H1 (cell line): ENCODE measurements at regions not wholly inside any gene's neighbourhood (a gene's known extent, or its start where the extent isn't known, plus 50 kb on each side); places are given as distances from the start of the nearest gene placed in this dataset.

Experiments
- CTCF ChIA-PET: fragments of 300-600 bp; sonication (Branson Sonifier 250); formaldehyde crosslinking; loops from one replicate; lab custom pipeline; 2021; ENCODE audit not compliant: partially characterized antibody; lab: Charles Lee
- POLR2A ChIA-PET: fragments of 300-600 bp; sonication (Branson Sonifier 250); formaldehyde crosslinking; loops from one replicate; lab custom pipeline; 2021; ENCODE audit warnings: inconsistent platforms; ENCODE audit not compliant: partially characterized antibody; lab: Charles Lee
- DNase-seq, 2 experiments: peaks; one replicate each; pipeline versions ENCODE4 v3.0.0 to v3.0.0-alpha.2; 2010 to 2022; ENCODE audit warnings: low spot score in 2 of 2, low read depth in 1 of 2, mixed read lengths in 1 of 2
- FAIRE-seq: peaks from 2 replicates; lab custom pipeline; 2011; peaks lifted over from hg19 to GRCh38; lab: Jason Lieb, UNC
- H2AFZ ChIP-seq: 2 replicates; pipeline ENCODE4 v1.8.1; 2012; ENCODE audit warnings: low read length, inconsistent platforms
- H2AK5ac ChIP-seq: 2 replicates; pipeline ENCODE4 v1.6.1; 2013; ENCODE audit warnings: low read depth, low read length
- H2BK120ac ChIP-seq: replicated peaks from 2 replicates; pipeline ENCODE3; 2013; ENCODE audit warnings: low read depth, low read length, inconsistent platforms
- H2BK12ac ChIP-seq: 2 replicates; pipeline ENCODE4 v1.6.1; 2013; ENCODE audit warnings: low read depth, low read length
- H2BK15ac ChIP-seq: 2 replicates; pipeline ENCODE4 v1.6.1; 2013; ENCODE audit warnings: low read length
- H2BK20ac ChIP-seq: 2 replicates; pipeline ENCODE4 v1.6.1; 2013; ENCODE audit warnings: low read length
- H2BK5ac ChIP-seq: 2 replicates; pipeline ENCODE4 v1.6.1; 2013; ENCODE audit warnings: low read depth, low read length
- H3K14ac ChIP-seq: 2 replicates; pipeline ENCODE4 v1.6.1; 2013; ENCODE audit warnings: inconsistent platforms; ENCODE audit not compliant: insufficient read length
- H3K18ac ChIP-seq: 2 replicates; pipeline ENCODE4 v1.6.1; 2013; ENCODE audit warnings: low read length; ENCODE audit errors: extremely low read depth
- H3K23ac ChIP-seq: 2 replicates; pipeline ENCODE4 v1.6.1; 2013; ENCODE audit warnings: inconsistent platforms; ENCODE audit not compliant: insufficient read length
- H3K23me2 ChIP-seq: 2 replicates; pipeline ENCODE4 v1.6.1; 2013; ENCODE audit warnings: low read depth, low read length
- H3K27ac ChIP-seq: 2 replicates; pipeline ENCODE4 v1.6.1; 2011; ENCODE audit warnings: low read depth, low read length, inconsistent platforms
- H3K27me3 ChIP-seq, 4 experiments: replicated peaks in 1 of 4; 1 replicate in 1 of 4; 2 replicates in 3 of 4; pipeline versions ENCODE4 v1.6.1 to v1.8.1; 2011 to 2013; ENCODE audit warnings: low read length in 3 of 4, mild to moderate bottlenecking in 3 of 4, inconsistent platforms in 2 of 4, mixed read lengths in 2 of 4, moderate library complexity in 1 of 4; ENCODE audit not compliant: control insufficient read depth in 3 of 4, insufficient read depth in 3 of 4; ENCODE audit errors: extremely low read depth in 1 of 4
- H3K36me3 ChIP-seq, 4 experiments: 2 replicates each; pipeline versions ENCODE4 v1.6.1 to v1.8.1; 2011 to 2013; ENCODE audit warnings: mild to moderate bottlenecking in 4 of 4, low read length in 3 of 4, moderate library complexity in 2 of 4, control low read depth in 1 of 4, inconsistent platforms in 1 of 4; ENCODE audit not compliant: insufficient read depth in 4 of 4, control insufficient read depth in 2 of 4
- H3K4ac ChIP-seq: replicated peaks from 2 replicates; pipeline ENCODE3; 2013; ENCODE audit warnings: low read length, low read depth, mixed read lengths, inconsistent platforms; ENCODE audit not compliant: insufficient read length
- H3K4me1 ChIP-seq, 4 experiments: replicated peaks in 1 of 4; 1 replicate in 1 of 4; 2 replicates in 3 of 4; pipeline versions ENCODE4 v1.6.1 to v1.8.1; 2011 to 2013; ENCODE audit warnings: low read length in 3 of 4, inconsistent platforms in 2 of 4, mixed read lengths in 1 of 4; ENCODE audit not compliant: insufficient read depth in 4 of 4, control insufficient read depth in 3 of 4
- H3K4me2 ChIP-seq, 2 experiments: 2 replicates each; pipeline versions ENCODE4 v1.6.1 to v1.8.1; 2011 to 2013; ENCODE audit warnings: low read depth in 2 of 2, low read length in 2 of 2, control low read depth in 1 of 2, inconsistent platforms in 1 of 2, mild to moderate bottlenecking in 1 of 2; ENCODE audit not compliant: insufficient read depth in 1 of 2
- H3K4me3 ChIP-seq, 4 experiments: fragments of 200-600, 300-600 bp in 1 of 4; sonication (generic), shearing (Covaris generic), sonication (Bioruptor Twin) in 1 of 4; 2 replicates each; pipeline versions ENCODE4 v1.5.1 to v1.8.1; 2011 to 2016; ENCODE audit warnings: low read length in 4 of 4, low read depth in 3 of 4, control low read depth in 2 of 4, inconsistent platforms in 2 of 4, mild to moderate bottlenecking in 2 of 4, mixed read lengths in 1 of 4, moderate library complexity in 1 of 4; ENCODE audit not compliant: insufficient read depth in 2 of 4; ENCODE audit errors: extremely low read depth in 1 of 4
- H3K56ac ChIP-seq: replicated peaks from 2 replicates; pipeline ENCODE3; 2013; ENCODE audit warnings: low read depth, mild to moderate bottlenecking, mixed read lengths, low read length, inconsistent platforms; ENCODE audit not compliant: insufficient read length
- H3K79me1 ChIP-seq: 2 replicates; pipeline ENCODE4 v1.6.1; 2013; ENCODE audit warnings: low read depth, low read length, control low read depth
- H3K79me2 ChIP-seq, 2 experiments: 2 replicates each; pipeline versions ENCODE4 v1.6.1 to v1.8.1; 2012 to 2013; ENCODE audit warnings: low read length in 2 of 2, mild to moderate bottlenecking in 2 of 2, inconsistent platforms in 1 of 2; ENCODE audit not compliant: insufficient read depth in 2 of 2, control insufficient read depth in 1 of 2
- H3K9ac ChIP-seq, 4 experiments: replicated peaks in 1 of 4; 1 replicate in 1 of 4; 2 replicates in 3 of 4; pipeline versions ENCODE4 v1.6.1 to v1.8.1; 2011 to 2013; ENCODE audit warnings: low read depth in 3 of 4, low read length in 3 of 4, control low read depth in 2 of 4, mild to moderate bottlenecking in 2 of 4, moderate library complexity in 2 of 4, inconsistent platforms in 1 of 4; ENCODE audit errors: extremely low read depth in 1 of 4
- H3K9me3 ChIP-seq, 2 experiments: 2 replicates each; pipeline versions ENCODE4 v1.6.1 to v1.8.1; 2012 to 2013; ENCODE audit warnings: mild to moderate bottlenecking in 2 of 2, moderate library complexity in 2 of 2, control low read depth in 1 of 2, inconsistent platforms in 1 of 2, low read depth in 1 of 2, low read length in 1 of 2, mixed read lengths in 1 of 2; ENCODE audit not compliant: insufficient read depth in 2 of 2
- H4K20me1 ChIP-seq, 2 experiments: replicated peaks in 1 of 2; 2 replicates each; pipeline versions ENCODE3 to v1.8.1; 2011 to 2013; ENCODE audit warnings: inconsistent platforms in 2 of 2, low read length in 2 of 2, mild to moderate bottlenecking in 1 of 2; ENCODE audit not compliant: insufficient read depth in 2 of 2, control insufficient read depth in 1 of 2
- H4K5ac ChIP-seq: 2 replicates; pipeline ENCODE4 v1.6.1; 2013; ENCODE audit warnings: low read length, low read depth, mixed read lengths, inconsistent platforms; ENCODE audit not compliant: insufficient read length
- H4K8ac ChIP-seq: 2 replicates; pipeline ENCODE4 v1.8.0; 2013; ENCODE audit warnings: mild to moderate bottlenecking, moderate library complexity, low read length, inconsistent platforms; ENCODE audit not compliant: insufficient read depth; ENCODE audit errors: extremely low read depth
- H4K91ac ChIP-seq: replicated peaks from 2 replicates; pipeline ENCODE3; 2013; ENCODE audit warnings: low read length, mixed read lengths, inconsistent platforms; ENCODE audit not compliant: insufficient read length
- CBX5 ChIP-seq: fragments of 300-800, 300-1000 bp; sonication (generic); IDR thresholded peaks from 2 replicates; pipeline ENCODE4 v1.7.1; 2016; ENCODE audit warnings: antibody characterized with exemption, low read length, low read depth
- CBX8 ChIP-seq: fragments of 300-800, 300-1000 bp; sonication (generic); IDR thresholded peaks from 2 replicates; pipeline ENCODE4 v1.7.1; 2016; ENCODE audit warnings: low read depth, low read length, borderline replicate concordance
- JUND ChIP-seq: IDR thresholded peaks from 2 replicates; pipeline ENCODE4 v1.6.1; 2011; ENCODE audit warnings: mild to moderate bottlenecking, improper control_type of control experiment, low read length
- KDM5A ChIP-seq: fragments of 200-600 bp; IDR thresholded peaks from 2 replicates; pipeline ENCODE4 v1.7.1; 2012; ENCODE audit warnings: mild to moderate bottlenecking, low read length, inconsistent platforms, mixed read lengths
- NANOG ChIP-seq: IDR thresholded peaks from 2 replicates; pipeline ENCODE4 v1.6.1; 2011; ENCODE audit warnings: low read length, low read depth, mild to moderate bottlenecking, inconsistent platforms; ENCODE audit not compliant: insufficient read depth, poor library complexity, severe bottlenecking
- SP1 ChIP-seq: IDR thresholded peaks from 2 replicates; pipeline ENCODE4 v1.6.1; 2011; ENCODE audit warnings: low read depth, low read length
- SP4 ChIP-seq: IDR thresholded peaks from 2 replicates; pipeline ENCODE4 v1.6.1; 2012; ENCODE audit warnings: low read length, inconsistent platforms
- TCF12 ChIP-seq: IDR thresholded peaks from 2 replicates; pipeline ENCODE4 v1.6.1; 2011; ENCODE audit warnings: low read depth, mild to moderate bottlenecking, low read length
- WGBS, 2 experiments: shearing (Covaris generic) in 1 of 2; methylation state at CpG; one replicate each; pipeline versions ENCODE4 v1.1.6 to v1.1.7; 2013 to 2015; ENCODE audit warnings: low lambda C conversion rate in 2 of 2, mixed read lengths in 2 of 2, inconsistent platforms in 1 of 2, low coverage in 1 of 2, missing lambda C conversion rate in 1 of 2; ENCODE audit not compliant: insufficient replicate concordance in 2 of 2, insufficient coverage in 1 of 2, insufficient read length in 1 of 2; ENCODE audit errors: extremely low coverage in 1 of 2, missing lambda C conversion rate in 1 of 2; 5-methylcytosine and 5-hydroxymethylcytosine counted together
- TF ChIP-seq, protein P1 (sequence below): IDR thresholded peaks from 2 replicates; pipeline ENCODE4 v1.6.1; 2011; ENCODE audit warnings: low read depth, mild to moderate bottlenecking, low read length; ENCODE audit not compliant: insufficient read depth

DNA sequence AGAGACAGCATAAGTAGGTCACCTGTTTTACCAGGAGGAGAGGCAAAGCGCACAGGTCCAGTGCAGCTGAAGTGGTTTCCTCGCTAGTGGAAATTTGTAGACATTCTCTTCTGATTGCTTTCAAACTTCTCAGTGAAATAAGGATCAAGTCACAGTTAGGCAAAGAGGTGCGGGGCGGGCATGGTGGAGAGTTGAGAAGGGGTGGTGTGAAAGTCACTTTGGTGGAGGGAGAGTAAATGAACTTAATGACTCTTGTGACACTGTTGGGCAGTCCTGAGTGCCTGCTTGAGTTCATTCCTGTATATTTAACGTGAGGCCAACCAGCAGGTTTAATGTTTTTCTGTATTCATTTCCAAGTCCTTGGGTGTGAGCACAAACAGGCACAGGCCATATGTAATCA lies 235.6 kb downstream of the TRIML1 start:
- POLR2A ChIA-PET, result no interaction called here
- H3K23me2 ChIP-seq, result no peaks in the 10 kb centered on the region
- no peaks in the 10 kb centered on the region for H4K20me1 ChIP-seq
- no peak overlapping the region for H3K4ac ChIP-seq
- no peaks in the 10 kb centered on the region for H3K79me2 ChIP-seq
- no peak overlapping the region for H3K56ac ChIP-seq
- CTCF ChIA-PET, result interaction anchor here (0.5 kb wide), 1 partner anchor 251 kb away, joined by 3 read pairs; no protein-coding TSS in a partner anchor
- no peak overlapping the region for H3K27ac ChIP-seq
- H2BK15ac ChIP-seq, result no peak overlapping the region
- H2BK12ac ChIP-seq, result no peak overlapping the region
- H3K79me1 ChIP-seq, result no peaks in the 10 kb centered on the region
- H4K5ac ChIP-seq, result no peak overlapping the region
- no peak overlapping the region for H3K23ac ChIP-seq
- H2BK20ac ChIP-seq, result no peak overlapping the region
- no peaks in the 10 kb centered on the region for H3K36me3 ChIP-seq
- no peak overlapping the region for H3K4me3 ChIP-seq
- no peak overlapping the region for H4K91ac ChIP-seq
- DNase-seq (no peak), FAIRE-seq (no peak)
- H2BK120ac ChIP-seq, result no peak overlapping the region
- H3K4me1 ChIP-seq, result no peaks in the 10 kb centered on the region
- H4K8ac ChIP-seq, result no peak overlapping the region
- no peak overlapping the region for H3K4me2 ChIP-seq
- H3K14ac ChIP-seq, result no peak overlapping the region
- peaks cover 4 to 7% of the 10 kb centered on the region in 2 experiments; a peak in 2 of 4 replicates for H3K9me3 ChIP-seq
- no peak overlapping the region for H2BK5ac ChIP-seq
- no peak overlapping the region for H3K18ac ChIP-seq
- WGBS, 2 experiments, result 94% methylated on average over 5 of the region's 5 CpGs; no CpG with 5 or more reads in 1 of the 2 experiments
- no peak overlapping the region for H2AFZ ChIP-seq
- no peaks in the 10 kb centered on the region for H3K27me3 ChIP-seq
- no peak overlapping the region for H2AK5ac ChIP-seq
- H3K9ac ChIP-seq, result no peak overlapping the region
- TF ChIP-seq KDM5A, result no peak
- no peak for TF ChIP-seq SP4
- TF ChIP-seq SP1, result no peak
- TF ChIP-seq, protein P1, sequence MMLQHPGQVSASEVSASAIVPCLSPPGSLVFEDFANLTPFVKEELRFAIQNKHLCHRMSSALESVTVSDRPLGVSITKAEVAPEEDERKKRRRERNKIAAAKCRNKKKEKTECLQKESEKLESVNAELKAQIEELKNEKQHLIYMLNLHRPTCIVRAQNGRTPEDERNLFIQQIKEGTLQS, result no peak
- no peak for TF ChIP-seq CBX8
- TF ChIP-seq TCF12, result no peak
- TF ChIP-seq JUND, result no peak
- no peak for TF ChIP-seq NANOG
- no peak for TF ChIP-seq CBX5
